Nephron progenitor cell (in vitro differentiated cells): ENCODE measurements at regions not wholly inside any gene's neighbourhood (a gene's known extent, or its start where the extent isn't known, plus 50 kb on each side); places are given as distances from the start of the nearest gene placed in this dataset.

ENCODE experiments used
- DNase-seq: peaks from one replicate; pipeline ENCODE4 v3.0.0; 2021
- H3K27ac Mint-ChIP-seq: 2 replicates; pipeline ENCODE4 v1.8.0; 2021; ENCODE audit warnings: mild to moderate bottlenecking, moderate library complexity, mixed read lengths
- H3K27me3 Mint-ChIP-seq: 2 replicates; pipeline ENCODE4 v1.8.0; 2021; ENCODE audit warnings: mild to moderate bottlenecking, low read depth, mixed read lengths; ENCODE audit not compliant: poor library complexity
- H3K36me3 Mint-ChIP-seq: 2 replicates; pipeline ENCODE4 v1.8.0; 2021; ENCODE audit warnings: low read depth, mixed read lengths
- H3K4me1 Mint-ChIP-seq: 2 replicates; pipeline ENCODE4 v1.8.0; 2021; ENCODE audit warnings: mixed read lengths
- H3K4me3 Mint-ChIP-seq: 2 replicates; pipeline ENCODE4 v1.8.0; 2021; ENCODE audit warnings: mild to moderate bottlenecking, moderate library complexity, mixed read lengths
- H3K9me3 Mint-ChIP-seq: 2 replicates; pipeline ENCODE4 v1.8.0; 2021; ENCODE audit warnings: mild to moderate bottlenecking, moderate library complexity, mixed read lengths
- CTCF ChIP-seq: fragments of 200-600 bp; sonication (generic); IDR thresholded peaks from 2 replicates; pipeline ENCODE4 v1.5.0; 2021; ENCODE audit warnings: antibody characterized with exemption

GRCh38 chr1:222953585-222953984, 138.7 kb downstream of the DISP1 start:
- TF ChIP-seq CTCF = no peak
- H3K36me3 Mint-ChIP-seq = peaks cover 57% of the 10 kb centered on the region
- no peak for DNase-seq
- peaks cover 25% of the 10 kb centered on the region for H3K4me1 Mint-ChIP-seq
- peaks cover 4% of the 10 kb centered on the region for H3K9me3 Mint-ChIP-seq
- H3K4me3 Mint-ChIP-seq = no peak overlapping the region
- no peaks in the 10 kb centered on the region for H3K27me3 Mint-ChIP-seq
- no peak overlapping the region for H3K27ac Mint-ChIP-seq

GRCh38 chr1:222955964-222956363, 141.1 kb downstream of the DISP1 start:
- Mint-ChIP-seq H3K27ac (peak overlapping the region; percentile 58), H3K4me3 (no peak overlapping the region), H3K9me3 (peaks cover 24% of the 10 kb centered on the region), H3K27me3 (no peaks in the 10 kb centered on the region), H3K36me3 (peaks cover 58% of the 10 kb centered on the region), H3K4me1 (peaks cover 25% of the 10 kb centered on the region)
- no peak for TF ChIP-seq CTCF
- DNase-seq = no peak

- Mint-ChIP-seq H3K27ac (peak overlapping the region; percentile 58), H3K4me1 (peaks cover 25% of the 10 kb centered on the region), H3K4me3 (no peak overlapping the region), H3K9me3 (peaks cover 31% of the 10 kb centered on the region), H3K27me3 (no peaks in the 10 kb centered on the region), H3K36me3 (peaks cover 58% of the 10 kb centered on the region)
- TF ChIP-seq CTCF = no peak
- DNase-seq = no peak
Measured at GRCh38 chr1:222956601-222957000, 141.8 kb downstream of the DISP1 start.

- TF ChIP-seq CTCF = no peak
- Mint-ChIP-seq H3K9me3 (peaks cover 4% of the 10 kb centered on the region), H3K36me3 (peaks cover 18% of the 10 kb centered on the region), H3K27ac (no peak overlapping the region), H3K27me3 (no peaks in the 10 kb centered on the region), H3K4me3 (no peak overlapping the region), H3K4me1 (peaks cover 22% of the 10 kb centered on the region)
- DNase-seq = no peak
Measured at GRCh38 chr1:222967466-222968240, 152.8 kb downstream of the DISP1 start.

- DNase-seq = no peak
- Mint-ChIP-seq H3K4me3 (no peak overlapping the region), H3K27me3 (no peaks in the 10 kb centered on the region), H3K4me1 (peaks cover 40% of the 10 kb centered on the region), H3K9me3 (no peaks in the 10 kb centered on the region), H3K27ac (no peak overlapping the region), H3K36me3 (peaks cover 13% of the 10 kb centered on the region)
- no peak for TF ChIP-seq CTCF
Measured at GRCh38 chr1:222970040-222970439, 155.2 kb downstream of the DISP1 start.

- no peaks in the 10 kb centered on the region for H3K9me3 Mint-ChIP-seq
- H3K27me3 Mint-ChIP-seq = peaks cover 4% of the 10 kb centered on the region
- DNase-seq = no peak
- no peak for TF ChIP-seq CTCF
- peaks cover 14% of the 10 kb centered on the region for H3K36me3 Mint-ChIP-seq
- peaks cover 45% of the 10 kb centered on the region for H3K4me1 Mint-ChIP-seq
- H3K4me3 Mint-ChIP-seq = no peak overlapping the region
- no peak overlapping the region for H3K27ac Mint-ChIP-seq
Measured at GRCh38 chr1:222970711-222971110, 155.9 kb downstream of the DISP1 start.
